ENCODE measurements at regions not wholly inside any gene's neighbourhood (a gene's known extent, or its start where the extent isn't known, plus 50 kb on each side); places are given as distances from the start of the nearest gene placed in this dataset.

DNA sequence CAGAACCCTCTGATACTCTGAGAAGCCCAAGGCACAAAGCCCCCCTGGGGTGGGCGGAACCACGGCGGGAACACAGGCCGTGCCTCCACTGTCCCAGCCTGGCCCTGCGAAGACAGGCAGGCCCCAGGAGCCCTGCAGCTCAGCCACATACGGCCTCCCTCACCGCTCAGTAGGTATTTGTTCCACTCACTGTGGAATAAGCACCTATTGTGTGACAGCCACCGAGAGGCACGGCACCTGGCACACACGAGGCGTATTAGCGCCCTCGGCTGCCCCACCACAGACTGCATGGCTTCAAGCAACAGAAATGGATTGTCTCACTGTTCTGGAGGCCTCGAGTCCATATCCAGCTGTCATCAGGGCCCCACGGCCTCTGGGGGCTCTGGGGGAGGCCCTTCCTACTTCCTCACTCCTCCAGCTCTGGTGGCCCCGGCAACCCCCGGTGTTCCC lies 66.3 kb downstream of the NCOR2 start:
- no peak for DNase-seq (ENCODE audit: low spot score)
- peak overlapping the region; percentile 66 to 71 for H3K27ac ChIP-seq
- no peaks in the 10 kb centered on the region for H3K27me3 ChIP-seq
- peaks cover 0 to 92% of the 10 kb centered on the region in 2 donors for H3K4me1 ChIP-seq
- TF ChIP-seq, protein P1, sequence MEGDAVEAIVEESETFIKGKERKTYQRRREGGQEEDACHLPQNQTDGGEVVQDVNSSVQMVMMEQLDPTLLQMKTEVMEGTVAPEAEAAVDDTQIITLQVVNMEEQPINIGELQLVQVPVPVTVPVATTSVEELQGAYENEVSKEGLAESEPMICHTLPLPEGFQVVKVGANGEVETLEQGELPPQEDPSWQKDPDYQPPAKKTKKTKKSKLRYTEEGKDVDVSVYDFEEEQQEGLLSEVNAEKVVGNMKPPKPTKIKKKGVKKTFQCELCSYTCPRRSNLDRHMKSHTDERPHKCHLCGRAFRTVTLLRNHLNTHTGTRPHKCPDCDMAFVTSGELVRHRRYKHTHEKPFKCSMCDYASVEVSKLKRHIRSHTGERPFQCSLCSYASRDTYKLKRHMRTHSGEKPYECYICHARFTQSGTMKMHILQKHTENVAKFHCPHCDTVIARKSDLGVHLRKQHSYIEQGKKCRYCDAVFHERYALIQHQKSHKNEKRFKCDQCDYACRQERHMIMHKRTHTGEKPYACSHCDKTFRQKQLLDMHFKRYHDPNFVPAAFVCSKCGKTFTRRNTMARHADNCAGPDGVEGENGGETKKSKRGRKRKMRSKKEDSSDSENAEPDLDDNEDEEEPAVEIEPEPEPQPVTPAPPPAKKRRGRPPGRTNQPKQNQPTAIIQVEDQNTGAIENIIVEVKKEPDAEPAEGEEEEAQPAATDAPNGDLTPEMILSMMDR (IDR thresholded peaks at IDR 0.05) = no peak
- no peaks in the 10 kb centered on the region for H3K36me3 ChIP-seq
- H3K9me3 ChIP-seq = no peaks in the 10 kb centered on the region
- H3K4me3 ChIP-seq = no peak overlapping the region

GRCh38 chr12:124499898-124500244 lies 67.5 kb downstream of the NCOR2 start:
- no peak for DNase-seq (ENCODE audit: low spot score)
- no peak overlapping the region for H3K4me3 ChIP-seq
- H3K9me3 ChIP-seq = no peaks in the 10 kb centered on the region
- H3K4me1 ChIP-seq = peaks cover 0 to 92% of the 10 kb centered on the region in 2 donors
- TF ChIP-seq, protein P1 (IDR thresholded peaks at IDR 0.05) = no peak
- peaks cover 5% of the 10 kb centered on the region for H3K36me3 ChIP-seq
- H3K27me3 ChIP-seq = no peaks in the 10 kb centered on the region
- peak overlapping the region; percentile 71 to 79 for H3K27ac ChIP-seq

DNA sequence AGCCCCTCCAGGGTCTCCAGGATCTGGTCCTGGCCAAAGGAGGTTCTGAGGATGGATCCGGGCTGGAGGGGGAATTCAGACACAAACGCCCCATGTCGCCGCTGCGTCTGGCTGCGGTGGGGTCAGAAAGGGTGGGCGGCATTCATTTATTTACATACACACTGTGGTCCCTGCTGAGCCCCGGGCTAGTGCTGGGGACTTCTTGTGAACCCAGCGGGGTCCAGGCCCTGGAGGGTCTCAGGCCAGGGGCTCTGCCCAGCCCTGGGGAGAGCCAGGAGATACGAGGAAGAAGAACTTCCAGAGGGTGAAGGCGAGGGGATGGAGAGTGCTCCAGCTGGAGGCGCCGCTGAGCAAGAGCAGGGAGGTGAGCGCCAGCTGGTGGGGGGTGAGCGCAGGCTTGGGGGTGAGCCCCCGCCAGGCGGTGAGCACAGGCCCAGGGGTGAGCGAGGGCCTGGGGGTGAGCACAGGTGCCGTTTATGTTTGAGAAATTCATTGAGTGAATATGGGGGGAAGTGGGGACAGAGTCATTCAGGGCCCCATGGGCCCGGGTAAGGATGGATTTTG lies 68.1 kb downstream of the NCOR2 start:
- no peak for DNase-seq (ENCODE audit: low spot score)
- no peaks in the 10 kb centered on the region for H3K27me3 ChIP-seq
- peaks cover 11% of the 10 kb centered on the region for H3K36me3 ChIP-seq
- no peaks in the 10 kb centered on the region for H3K9me3 ChIP-seq
- H3K4me3 ChIP-seq = no peak overlapping the region
- peaks cover 0 to 89% of the 10 kb centered on the region in 2 donors for H3K4me1 ChIP-seq
- H3K27ac ChIP-seq = peak overlapping the region; percentile 71 to 79
- TF ChIP-seq, protein P1 (IDR thresholded peaks at IDR 0.05) = no peak

DNA sequence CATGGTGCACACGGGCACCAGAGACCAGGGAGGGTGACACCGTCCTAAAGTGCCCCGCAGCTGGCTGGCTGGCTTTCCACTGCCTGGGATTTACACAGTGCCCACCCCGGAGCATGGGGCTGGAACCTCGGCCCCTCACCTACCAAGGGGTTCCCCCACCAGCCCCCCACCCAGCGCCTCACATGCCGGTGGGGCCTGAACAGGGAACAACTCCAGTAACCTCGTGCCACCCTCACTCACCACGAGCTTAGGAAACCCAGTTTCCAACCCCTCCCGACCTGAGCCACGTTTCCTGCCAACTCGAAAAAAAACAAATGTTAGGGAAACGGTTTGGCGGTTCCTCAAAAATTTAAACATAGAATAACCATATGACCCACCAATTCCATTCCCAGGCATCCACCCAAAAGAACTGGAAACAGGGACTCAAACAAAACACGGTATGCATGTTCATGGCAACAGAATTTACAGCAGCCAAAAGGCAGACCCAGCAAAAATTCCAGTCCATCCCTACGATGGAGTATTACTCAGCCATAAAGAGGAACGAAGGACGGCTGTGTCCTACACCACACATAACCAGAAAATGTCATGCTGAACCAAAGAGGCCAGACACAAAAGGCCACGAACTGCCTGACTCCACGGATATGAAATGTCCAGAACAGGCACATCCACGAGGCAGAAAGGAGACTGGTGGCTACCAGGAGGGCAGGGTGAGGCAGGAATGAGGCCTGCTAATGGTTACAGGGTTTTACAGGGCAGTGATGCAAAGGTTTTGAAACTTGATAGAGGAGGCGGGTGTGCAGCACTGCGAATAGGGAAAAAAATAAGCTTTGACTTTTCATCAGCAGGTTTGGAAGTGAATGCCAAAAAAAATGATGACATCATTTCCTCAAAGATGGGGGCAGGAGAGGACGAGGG lies 68.9 kb downstream of the NCOR2 start:
- Histone ChIP-seq H3K4me1 (peaks cover 0 to 83% of the 10 kb centered on the region in 2 donors), H3K9me3 (no peaks in the 10 kb centered on the region), H3K4me3 (no peak overlapping the region), H3K27ac (peak overlapping the region; percentile 71 to 79), H3K27me3 (no peaks in the 10 kb centered on the region), H3K36me3 (peaks cover 17% of the 10 kb centered on the region)
- peak; percentile 77 for DNase-seq (ENCODE audit: low spot score)
- TF ChIP-seq, protein P1 (IDR thresholded peaks at IDR 0.05) = no peak

DNA sequence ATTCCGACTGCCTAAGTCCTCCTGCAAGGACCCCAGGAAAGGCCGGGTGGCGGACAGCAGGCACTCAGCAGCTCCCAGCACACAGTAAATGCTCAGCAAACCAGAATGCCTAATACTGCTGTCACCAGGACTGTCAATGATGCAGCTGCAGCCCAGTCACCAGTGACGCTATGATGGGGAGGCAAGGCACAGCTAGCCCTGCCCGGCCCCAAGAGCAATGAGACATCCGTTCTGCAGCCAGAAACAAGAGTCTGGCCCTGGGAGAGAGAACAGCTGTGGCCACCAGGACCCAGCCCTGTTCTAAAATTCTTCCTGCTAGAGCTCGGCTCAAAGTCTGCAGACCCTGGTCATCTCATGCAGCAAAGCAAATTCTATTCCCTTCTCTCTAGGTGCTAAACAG lies 69.8 kb downstream of the NCOR2 start:
- Histone ChIP-seq H3K4me1 (peaks cover 0 to 84% of the 10 kb centered on the region in 2 donors), H3K4me3 (no peak overlapping the region), H3K27ac (peak overlapping the region; percentile 71 to 79), H3K36me3 (peaks cover 17% of the 10 kb centered on the region), H3K9me3 (no peaks in the 10 kb centered on the region), H3K27me3 (no peaks in the 10 kb centered on the region)
- DNase-seq (ENCODE audit: low spot score) = peak; percentile 93
- TF ChIP-seq, protein P1 (IDR thresholded peaks at IDR 0.05) = no peak

Measured in right atrium auricular region (tissue), 2 donors.